BLaER1 (cell line): ENCODE measurements at regions not wholly inside any gene's neighbourhood (a gene's known extent, or its start where the extent isn't known, plus 50 kb on each side); places are given as distances from the start of the nearest gene placed in this dataset.

ENCODE experiments used
- H3K27ac ChIP-seq: shearing (Covaris generic); formaldehyde crosslinking; 2 replicates; pipeline ENCODE4 v1.8.1; 2022
- H3K27me3 ChIP-seq: shearing (Covaris generic); formaldehyde crosslinking; 2 replicates; pipeline ENCODE4 v1.8.1; 2022
- H3K36me3 ChIP-seq: shearing (Covaris generic); formaldehyde crosslinking; 2 replicates; pipeline ENCODE4 v1.8.1; 2022
- H3K4me1 ChIP-seq: shearing (Covaris generic); formaldehyde crosslinking; 2 replicates; pipeline ENCODE4 v1.8.1; 2022
- H3K4me2 ChIP-seq: shearing (Covaris generic); formaldehyde crosslinking; 2 replicates; pipeline ENCODE4 v1.8.1; 2022
- H3K4me3 ChIP-seq: shearing (Covaris generic); formaldehyde crosslinking; 2 replicates; pipeline ENCODE4 v1.8.1; 2022
- H3K9ac ChIP-seq: shearing (Covaris generic); formaldehyde crosslinking; 2 replicates; pipeline ENCODE4 v1.8.1; 2022
- H3K9me3 ChIP-seq: shearing (Covaris generic); formaldehyde crosslinking; 2 replicates; pipeline ENCODE4 v1.8.1; 2022
- H4K20me1 ChIP-seq: shearing (Covaris generic); formaldehyde crosslinking; 2 replicates; pipeline ENCODE4 v1.8.1; 2022
- Cebpa-rat ChIP-seq: shearing (Covaris generic); IDR thresholded peaks from 2 replicates; pipeline ENCODE4 v1.8.1; 2022

GRCh38 chr4:14802596-14802995 is 199.7 kb upstream of the CPEB2 start:
- TF ChIP-seq Cebpa-rat = no peak
- H3K27me3 ChIP-seq = no peaks in the 10 kb centered on the region
- no peaks in the 10 kb centered on the region for H3K36me3 ChIP-seq
- no peaks in the 10 kb centered on the region for H4K20me1 ChIP-seq
- no peak overlapping the region for H3K9ac ChIP-seq
- no peak overlapping the region for H3K4me2 ChIP-seq
- no peak overlapping the region for H3K27ac ChIP-seq
- no peak overlapping the region for H3K4me3 ChIP-seq
- H3K9me3 ChIP-seq = peaks cover 19% of the 10 kb centered on the region
- H3K4me1 ChIP-seq = no peaks in the 10 kb centered on the region

GRCh38 chr4:14807856-14808255 is 194.4 kb upstream of the CPEB2 start:
- Histone ChIP-seq H3K9ac (no peak overlapping the region), H3K9me3 (peaks cover 11% of the 10 kb centered on the region), H3K4me1 (no peaks in the 10 kb centered on the region), H3K36me3 (no peaks in the 10 kb centered on the region), H3K4me2 (no peak overlapping the region), H4K20me1 (no peaks in the 10 kb centered on the region), H3K27me3 (no peaks in the 10 kb centered on the region), H3K27ac (no peak overlapping the region), H3K4me3 (no peak overlapping the region)
- TF ChIP-seq Cebpa-rat = no peak

GRCh38 chr4:14809203-14809602 is 193.1 kb upstream of the CPEB2 start:
- H3K4me3 ChIP-seq = no peak overlapping the region
- no peaks in the 10 kb centered on the region for H3K36me3 ChIP-seq
- H3K9ac ChIP-seq = no peak overlapping the region
- TF ChIP-seq Cebpa-rat = no peak
- H3K27me3 ChIP-seq = no peaks in the 10 kb centered on the region
- no peaks in the 10 kb centered on the region for H3K4me1 ChIP-seq
- H3K4me2 ChIP-seq = no peak overlapping the region
- peaks cover 11% of the 10 kb centered on the region for H3K9me3 ChIP-seq
- no peaks in the 10 kb centered on the region for H4K20me1 ChIP-seq
- H3K27ac ChIP-seq = no peak overlapping the region

- H3K4me2 ChIP-seq = no peak overlapping the region
- H3K9ac ChIP-seq = no peak overlapping the region
- no peak overlapping the region for H3K4me3 ChIP-seq
- no peaks in the 10 kb centered on the region for H3K27me3 ChIP-seq
- no peak overlapping the region for H3K27ac ChIP-seq
- TF ChIP-seq Cebpa-rat = no peak
- H3K9me3 ChIP-seq = peaks cover 11% of the 10 kb centered on the region
- H4K20me1 ChIP-seq = no peaks in the 10 kb centered on the region
- H3K36me3 ChIP-seq = no peaks in the 10 kb centered on the region
- no peaks in the 10 kb centered on the region for H3K4me1 ChIP-seq
These were observed 192.2 kb upstream of the CPEB2 start for GRCh38 chr4:14810121-14810520.

- H3K4me3 ChIP-seq = no peak overlapping the region
- no peak overlapping the region for H3K9ac ChIP-seq
- no peak overlapping the region for H3K27ac ChIP-seq
- H3K36me3 ChIP-seq = no peaks in the 10 kb centered on the region
- TF ChIP-seq Cebpa-rat = no peak
- H3K27me3 ChIP-seq = no peaks in the 10 kb centered on the region
- no peaks in the 10 kb centered on the region for H3K4me1 ChIP-seq
- no peak overlapping the region for H3K4me2 ChIP-seq
- no peaks in the 10 kb centered on the region for H4K20me1 ChIP-seq
- peaks cover 11% of the 10 kb centered on the region for H3K9me3 ChIP-seq
These were observed 191.7 kb upstream of the CPEB2 start for GRCh38 chr4:14810568-14810967.

- no peak overlapping the region for H3K4me3 ChIP-seq
- no peak overlapping the region for H3K9ac ChIP-seq
- peaks cover 11% of the 10 kb centered on the region for H3K9me3 ChIP-seq
- H3K36me3 ChIP-seq = no peaks in the 10 kb centered on the region
- TF ChIP-seq Cebpa-rat = no peak
- no peak overlapping the region for H3K4me2 ChIP-seq
- H3K4me1 ChIP-seq = no peaks in the 10 kb centered on the region
- no peak overlapping the region for H3K27ac ChIP-seq
- no peaks in the 10 kb centered on the region for H3K27me3 ChIP-seq
- no peaks in the 10 kb centered on the region for H4K20me1 ChIP-seq
These were observed 190.2 kb upstream of the CPEB2 start for GRCh38 chr4:14812101-14812500.

GRCh38 chr4:14816623-14817261 is 185.5 kb upstream of the CPEB2 start:
- Histone ChIP-seq H3K4me2 (no peak overlapping the region), H3K9ac (no peak overlapping the region), H3K36me3 (no peaks in the 10 kb centered on the region), H3K27ac (no peak overlapping the region), H3K4me3 (no peak overlapping the region), H3K9me3 (no peaks in the 10 kb centered on the region), H3K27me3 (no peaks in the 10 kb centered on the region), H3K4me1 (no peaks in the 10 kb centered on the region), H4K20me1 (no peaks in the 10 kb centered on the region)
- TF ChIP-seq Cebpa-rat = no peak

- H3K9ac ChIP-seq = no peak overlapping the region
- TF ChIP-seq Cebpa-rat = no peak
- H4K20me1 ChIP-seq = no peaks in the 10 kb centered on the region
- no peaks in the 10 kb centered on the region for H3K36me3 ChIP-seq
- H3K27me3 ChIP-seq = no peaks in the 10 kb centered on the region
- H3K4me2 ChIP-seq = no peak overlapping the region
- H3K9me3 ChIP-seq = no peaks in the 10 kb centered on the region
- H3K4me3 ChIP-seq = no peak overlapping the region
- no peaks in the 10 kb centered on the region for H3K4me1 ChIP-seq
- no peak overlapping the region for H3K27ac ChIP-seq
These were observed 178.1 kb upstream of the CPEB2 start for GRCh38 chr4:14824189-14824588.

GRCh38 chr4:14827111-14827510 is 175.2 kb upstream of the CPEB2 start:
- Histone ChIP-seq H3K36me3 (no peaks in the 10 kb centered on the region), H4K20me1 (no peaks in the 10 kb centered on the region), H3K4me2 (no peak overlapping the region), H3K27ac (no peak overlapping the region), H3K9me3 (no peaks in the 10 kb centered on the region), H3K4me3 (no peak overlapping the region), H3K27me3 (no peaks in the 10 kb centered on the region), H3K4me1 (no peaks in the 10 kb centered on the region), H3K9ac (no peak overlapping the region)
- no peak for TF ChIP-seq Cebpa-rat

GRCh38 chr4:14829795-14830194 is 172.5 kb upstream of the CPEB2 start:
- Histone ChIP-seq H3K36me3 (no peaks in the 10 kb centered on the region), H3K9me3 (no peaks in the 10 kb centered on the region), H3K4me2 (no peak overlapping the region), H3K27me3 (no peaks in the 10 kb centered on the region), H3K27ac (no peak overlapping the region), H4K20me1 (no peaks in the 10 kb centered on the region), H3K9ac (no peak overlapping the region), H3K4me1 (no peaks in the 10 kb centered on the region), H3K4me3 (no peak overlapping the region)
- no peak for TF ChIP-seq Cebpa-rat

GRCh38 chr4:14831416-14831815 is 170.9 kb upstream of the CPEB2 start:
- H3K9ac ChIP-seq = no peak overlapping the region
- H3K4me1 ChIP-seq = no peaks in the 10 kb centered on the region
- no peaks in the 10 kb centered on the region for H3K27me3 ChIP-seq
- no peak overlapping the region for H3K4me2 ChIP-seq
- no peaks in the 10 kb centered on the region for H4K20me1 ChIP-seq
- TF ChIP-seq Cebpa-rat = no peak
- no peak overlapping the region for H3K27ac ChIP-seq
- H3K4me3 ChIP-seq = no peak overlapping the region
- H3K9me3 ChIP-seq = no peaks in the 10 kb centered on the region
- H3K36me3 ChIP-seq = no peaks in the 10 kb centered on the region
